Lower leg skin (tissue), 3 donors: ENCODE measurements at regions not wholly inside any gene's neighbourhood (a gene's known extent, or its start where the extent isn't known, plus 50 kb on each side); places are given as distances from the start of the nearest gene placed in this dataset.

ENCODE experiments used
- POLR2A ChIP-seq, 2 donors: fragments of 450-650 bp; IDR thresholded peaks; one replicate each; pipeline ENCODE4 v1.6.1; 2016 to 2017; ENCODE audit warnings: antibody characterized with exemption in 2 of 2, mild to moderate bottlenecking in 1 of 2, moderate library complexity in 1 of 2
- TF ChIP-seq, protein P1 (sequence below), 3 donors: fragments of 450-650 bp; IDR thresholded peaks; one replicate each; pipeline ENCODE4 v1.5.1; 2016; ENCODE audit warnings: antibody characterized with exemption in 3 of 3, mild to moderate bottlenecking in 3 of 3, moderate library complexity in 2 of 3

DNA sequence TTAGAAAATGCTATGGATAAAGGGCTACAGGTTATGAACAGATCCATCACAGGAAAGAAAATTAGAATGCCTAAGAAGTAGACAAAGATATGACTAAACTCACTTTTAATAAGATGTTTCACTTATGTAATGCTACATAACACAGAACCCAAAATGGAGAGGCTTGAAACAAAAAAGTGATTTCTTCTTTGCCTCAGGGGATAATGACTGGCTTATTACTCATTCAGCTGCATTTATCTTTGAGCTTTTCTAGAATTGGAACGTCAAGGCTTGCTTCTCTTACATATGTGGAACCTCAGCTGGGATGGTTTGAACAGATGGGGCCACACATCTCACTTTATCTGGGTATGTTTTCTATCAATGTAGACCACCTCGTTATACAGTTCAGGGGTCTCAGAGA, 120.6 kb upstream of the EPHA3 start:
- TF ChIP-seq, protein P1, sequence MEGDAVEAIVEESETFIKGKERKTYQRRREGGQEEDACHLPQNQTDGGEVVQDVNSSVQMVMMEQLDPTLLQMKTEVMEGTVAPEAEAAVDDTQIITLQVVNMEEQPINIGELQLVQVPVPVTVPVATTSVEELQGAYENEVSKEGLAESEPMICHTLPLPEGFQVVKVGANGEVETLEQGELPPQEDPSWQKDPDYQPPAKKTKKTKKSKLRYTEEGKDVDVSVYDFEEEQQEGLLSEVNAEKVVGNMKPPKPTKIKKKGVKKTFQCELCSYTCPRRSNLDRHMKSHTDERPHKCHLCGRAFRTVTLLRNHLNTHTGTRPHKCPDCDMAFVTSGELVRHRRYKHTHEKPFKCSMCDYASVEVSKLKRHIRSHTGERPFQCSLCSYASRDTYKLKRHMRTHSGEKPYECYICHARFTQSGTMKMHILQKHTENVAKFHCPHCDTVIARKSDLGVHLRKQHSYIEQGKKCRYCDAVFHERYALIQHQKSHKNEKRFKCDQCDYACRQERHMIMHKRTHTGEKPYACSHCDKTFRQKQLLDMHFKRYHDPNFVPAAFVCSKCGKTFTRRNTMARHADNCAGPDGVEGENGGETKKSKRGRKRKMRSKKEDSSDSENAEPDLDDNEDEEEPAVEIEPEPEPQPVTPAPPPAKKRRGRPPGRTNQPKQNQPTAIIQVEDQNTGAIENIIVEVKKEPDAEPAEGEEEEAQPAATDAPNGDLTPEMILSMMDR (IDR thresholded peaks at IDR 0.05), result no peak
- no peak for TF ChIP-seq POLR2A (IDR thresholded peaks at IDR 0.05)
